ENCODE measurements at regions not wholly inside any gene's neighbourhood (a gene's known extent, or its start where the extent isn't known, plus 50 kb on each side); places are given as distances from the start of the nearest gene placed in this dataset.

DNA sequence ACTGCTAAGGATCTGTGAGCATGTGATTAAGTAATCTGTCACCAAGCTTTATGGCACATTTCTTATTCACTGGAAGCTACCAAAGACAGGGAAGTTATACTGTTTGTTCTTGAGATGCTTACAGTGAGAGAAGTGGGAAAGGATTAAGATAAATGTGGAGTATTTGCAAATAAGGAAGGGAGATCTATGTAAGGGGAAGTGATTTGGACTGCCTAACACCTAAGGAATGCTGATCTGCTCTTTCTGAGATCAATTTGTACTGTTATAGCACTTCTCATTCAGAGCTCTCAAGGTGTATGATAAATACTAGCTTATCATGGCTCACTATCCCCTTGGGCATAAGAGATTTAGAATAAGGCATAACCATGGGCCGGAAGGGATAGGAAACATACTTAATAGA is 80.0 kb upstream of the NTRK2 start:
- no peak for DNase-seq (ENCODE audit: low read depth)

GRCh38 chr9:84590706-84591105 is 78.8 kb upstream of the NTRK2 start:
- no peak for DNase-seq (ENCODE audit: low read depth)

- DNase-seq (ENCODE audit: low read depth), result no peak
Measured at GRCh38 chr9:84592918-84593317, 76.6 kb upstream of the NTRK2 start.

- no peak for DNase-seq (ENCODE audit: low read depth)
Measured at GRCh38 chr9:84593352-84593751, 76.2 kb upstream of the NTRK2 start.

DNA sequence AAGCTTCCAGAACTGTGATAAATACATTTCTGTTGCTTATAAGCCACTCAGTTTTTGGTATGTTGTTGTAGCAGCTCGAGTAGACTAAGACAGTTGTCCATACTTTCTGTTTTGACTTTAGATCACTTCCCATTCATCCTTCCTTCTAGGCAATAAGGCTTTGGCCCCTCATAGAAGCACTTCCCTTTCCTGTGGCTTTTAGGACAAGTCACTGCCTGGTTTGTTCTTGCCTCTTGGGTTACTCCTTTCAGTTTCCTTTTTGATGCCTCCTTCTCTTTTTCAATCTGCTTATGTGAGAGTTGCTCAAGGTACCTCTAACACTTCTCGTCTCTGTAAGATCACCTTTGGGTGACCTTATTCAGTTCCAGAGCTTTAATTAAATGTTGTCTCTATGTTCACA is 72.4 kb upstream of the NTRK2 start:
- no peak for DNase-seq (ENCODE audit: low read depth)

GRCh38 chr9:84598921-84599636 is 70.5 kb upstream of the NTRK2 start:
- DNase-seq (ENCODE audit: low read depth), result no peak

DNA sequence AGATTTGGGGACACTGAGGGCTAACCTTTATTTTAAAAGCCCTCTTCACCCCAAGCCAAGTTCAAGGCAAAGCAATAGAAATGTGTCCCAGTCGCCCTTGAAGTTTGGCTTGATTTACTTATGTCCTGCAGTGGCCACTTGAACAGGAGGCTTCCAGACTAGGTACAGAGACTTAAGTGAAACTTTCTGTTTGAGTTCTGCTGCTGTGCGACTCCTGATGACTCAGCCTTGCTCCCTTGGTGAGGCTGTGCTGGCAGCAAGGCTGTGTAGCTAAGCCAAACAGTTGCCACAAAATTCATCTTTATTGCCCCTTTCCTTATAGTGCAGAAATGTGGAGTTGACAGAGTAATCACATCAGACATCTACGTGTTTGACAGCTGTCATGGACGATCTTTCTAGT is 68.8 kb upstream of the NTRK2 start:
- DNase-seq (ENCODE audit: low read depth), result no peak

- DNase-seq (ENCODE audit: low read depth), result no peak
Measured at GRCh38 chr9:84604223-84604622, 65.3 kb upstream of the NTRK2 start.

DNA sequence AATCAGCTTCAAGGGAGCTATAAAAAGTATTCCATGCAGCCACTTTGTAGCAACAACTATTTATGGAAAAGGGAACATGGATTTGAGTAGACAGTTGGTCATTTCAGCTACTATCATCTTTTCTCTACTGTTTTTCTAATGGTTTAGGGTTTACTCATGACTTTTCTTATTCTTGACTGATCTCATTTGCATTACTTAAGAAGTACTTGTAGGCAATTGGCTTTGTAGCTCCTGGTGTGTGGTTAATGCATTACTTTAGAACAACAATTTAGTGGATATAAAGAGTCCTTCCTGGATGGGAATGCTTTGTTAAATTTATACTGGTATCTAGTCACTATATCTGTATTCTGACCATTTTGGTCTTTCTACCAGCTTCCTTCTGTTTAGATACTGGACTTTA is 59.8 kb upstream of the NTRK2 start:
- DNase-seq (ENCODE audit: low read depth), result no peak

GRCh38 chr9:84613431-84613830 is 56.1 kb upstream of the NTRK2 start:
- DNase-seq (ENCODE audit: low read depth), result no peak

DNA sequence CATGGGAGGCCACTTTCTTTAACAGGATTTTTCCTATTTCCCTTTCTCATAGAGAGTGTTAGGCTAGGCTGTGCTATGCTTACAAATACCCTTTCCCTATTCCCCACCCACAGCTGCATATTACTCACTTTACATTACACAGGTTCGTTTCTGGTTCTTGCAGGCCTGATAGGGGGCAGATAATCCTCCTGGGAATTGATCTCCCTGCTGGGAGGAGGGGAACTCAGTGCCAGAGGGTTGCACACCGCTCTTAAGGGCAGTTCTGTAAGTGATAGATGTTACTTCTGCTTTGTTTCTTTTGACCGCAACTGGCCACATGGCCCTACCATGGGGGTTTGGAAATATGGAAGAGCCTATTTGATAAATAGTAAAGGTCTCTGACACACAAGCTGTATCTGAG is 54.0 kb upstream of the NTRK2 start:
- DNase-seq (ENCODE audit: low read depth), result no peak

GRCh38 chr9:84617411-84618029 is 52.0 kb upstream of the NTRK2 start:
- DNase-seq (ENCODE audit: low read depth), result no peak
